RCC 7860 (cell line): ENCODE measurements at regions not wholly inside any gene's neighbourhood (a gene's known extent, or its start where the extent isn't known, plus 50 kb on each side); places are given as distances from the start of the nearest gene placed in this dataset.
A peak's percentile ranks its signal among the peaks of the same experiment; 100 is the strongest.

Experiments
- DNase-seq: peaks from one replicate; pipeline ENCODE4 v3.0.0-alpha.2; 2015; ENCODE audit warnings: low spot score
- FAIRE-seq: peaks from 2 replicates; lab custom pipeline; 2012; peaks lifted over from hg19 to GRCh38; lab: Jason Lieb, UNC

GRCh38 chr6:11633741-11634509 lies 96.4 kb downstream of the TMEM170B start:
- DNase-seq (no peak), FAIRE-seq (no peak)

- no peak for FAIRE-seq
- DNase-seq = no peak
These were observed 97.4 kb downstream of the TMEM170B start for GRCh38 chr6:11634948-11635347.

- FAIRE-seq = no peak
These were observed 98.6 kb downstream of the TMEM170B start for GRCh38 chr6:11636121-11636520.

GRCh38 chr6:11637266-11637665 lies 99.7 kb downstream of the TMEM170B start:
- DNase-seq (no peak), FAIRE-seq (no peak)

More at GRCh38 chr6:11636121-11636520, 98.6 kb downstream of the TMEM170B start:
- DNase-seq = no peak

GRCh38 chr6:11639376-11640235 lies 102.1 kb downstream of the TMEM170B start:
- FAIRE-seq (no peak), DNase-seq (no peak)

GRCh38 chr6:11640486-11640885 lies 102.9 kb downstream of the TMEM170B start:
- FAIRE-seq (no peak), DNase-seq (no peak)

- DNase-seq = no peak
- no peak for FAIRE-seq
These were observed 106.5 kb downstream of the TMEM170B start for GRCh38 chr6:11644071-11644470.

GRCh38 chr6:11644601-11645000 lies 107.1 kb downstream of the TMEM170B start:
- no peak for DNase-seq
- no peak for FAIRE-seq

- no peak for FAIRE-seq
- DNase-seq = no peak
These were observed 107.5 kb downstream of the TMEM170B start for GRCh38 chr6:11645016-11645415.

GRCh38 chr6:11648436-11648775 lies 110.9 kb downstream of the TMEM170B start:
- FAIRE-seq (no peak), DNase-seq (no peak)

- FAIRE-seq (no peak), DNase-seq (no peak)
These were observed 111.3 kb downstream of the TMEM170B start for GRCh38 chr6:11648889-11649288.

- peak; percentile 14 for DNase-seq
These were observed 112.6 kb downstream of the TMEM170B start for GRCh38 chr6:11650025-11650696.

GRCh38 chr6:11650711-11651110 lies 113.2 kb downstream of the TMEM170B start:
- FAIRE-seq = no peak
- DNase-seq = no peak

More at GRCh38 chr6:11650025-11650696, 112.6 kb downstream of the TMEM170B start:
- FAIRE-seq = no peak

- DNase-seq (peak; percentile 88), FAIRE-seq (no peak)
These were observed 115.6 kb downstream of the TMEM170B start for GRCh38 chr6:11653028-11653583.

- no peak for FAIRE-seq
- DNase-seq = no peak
These were observed 117.3 kb downstream of the TMEM170B start for GRCh38 chr6:11654876-11655275.

- FAIRE-seq (no peak), DNase-seq (no peak)
These were observed 118.9 kb downstream of the TMEM170B start for GRCh38 chr6:11656491-11656890.

GRCh38 chr6:11659757-11660156 lies 118.8 kb downstream of the ADTRP start:
- no peak for FAIRE-seq
- no peak for DNase-seq

GRCh38 chr6:11662323-11662722 lies 116.3 kb downstream of the ADTRP start:
- no peak for FAIRE-seq
- DNase-seq = no peak

GRCh38 chr6:11663519-11663918 lies 115.1 kb downstream of the ADTRP start:
- DNase-seq = no peak
- FAIRE-seq = no peak
